ENCODE measurements at regions not wholly inside any gene's neighbourhood (a gene's known extent, or its start where the extent isn't known, plus 50 kb on each side); places are given as distances from the start of the nearest gene placed in this dataset.

DNA sequence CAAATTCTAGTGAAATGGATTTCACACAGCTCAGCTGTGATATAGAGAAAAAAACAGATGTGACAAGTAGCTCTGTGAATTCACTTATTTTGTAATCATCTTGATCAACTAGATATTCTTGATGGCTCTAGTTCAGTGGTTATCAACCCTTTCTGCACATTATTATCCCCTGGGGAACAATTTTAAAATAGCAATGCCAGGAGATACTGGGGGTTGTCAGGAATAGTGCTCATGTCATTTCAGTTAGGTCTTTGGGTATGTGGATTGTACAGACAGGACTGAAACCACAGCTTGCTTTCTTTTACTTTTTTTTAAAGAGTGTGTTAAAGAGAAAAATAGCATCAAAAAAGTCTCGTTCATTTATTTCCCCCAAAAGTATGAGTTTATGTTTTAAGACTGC lies 269.0 kb upstream of the PDGFD start:
- TF ChIP-seq, protein P1, sequence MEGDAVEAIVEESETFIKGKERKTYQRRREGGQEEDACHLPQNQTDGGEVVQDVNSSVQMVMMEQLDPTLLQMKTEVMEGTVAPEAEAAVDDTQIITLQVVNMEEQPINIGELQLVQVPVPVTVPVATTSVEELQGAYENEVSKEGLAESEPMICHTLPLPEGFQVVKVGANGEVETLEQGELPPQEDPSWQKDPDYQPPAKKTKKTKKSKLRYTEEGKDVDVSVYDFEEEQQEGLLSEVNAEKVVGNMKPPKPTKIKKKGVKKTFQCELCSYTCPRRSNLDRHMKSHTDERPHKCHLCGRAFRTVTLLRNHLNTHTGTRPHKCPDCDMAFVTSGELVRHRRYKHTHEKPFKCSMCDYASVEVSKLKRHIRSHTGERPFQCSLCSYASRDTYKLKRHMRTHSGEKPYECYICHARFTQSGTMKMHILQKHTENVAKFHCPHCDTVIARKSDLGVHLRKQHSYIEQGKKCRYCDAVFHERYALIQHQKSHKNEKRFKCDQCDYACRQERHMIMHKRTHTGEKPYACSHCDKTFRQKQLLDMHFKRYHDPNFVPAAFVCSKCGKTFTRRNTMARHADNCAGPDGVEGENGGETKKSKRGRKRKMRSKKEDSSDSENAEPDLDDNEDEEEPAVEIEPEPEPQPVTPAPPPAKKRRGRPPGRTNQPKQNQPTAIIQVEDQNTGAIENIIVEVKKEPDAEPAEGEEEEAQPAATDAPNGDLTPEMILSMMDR (IDR thresholded peaks at IDR 0.05): no peak
- TF ChIP-seq EZH2 (IDR thresholded peaks at IDR 0.05) (no peak), EZH2phosphoT487 (IDR thresholded peaks at IDR 0.05) (no peak)
